Fibroblast of the aortic adventitia (primary cell): ENCODE measurements at regions not wholly inside any gene's neighbourhood (a gene's known extent, or its start where the extent isn't known, plus 50 kb on each side); places are given as distances from the start of the nearest gene placed in this dataset.

Source experiments
- DNase-seq: peaks from one replicate; pipeline ENCODE4 v3.0.0-alpha.2; 2010; ENCODE audit warnings: low read depth
- H3K4me3 ChIP-seq: 2 replicates; pipeline ENCODE4 v1.5.1; 2011; ENCODE audit warnings: low read depth, mild to moderate bottlenecking, control low read depth, low read length, moderate library complexity
- TF ChIP-seq, protein P1 (sequence below): IDR thresholded peaks from 2 replicates; pipeline ENCODE4 v1.5.1; 2011; ENCODE audit warnings: mild to moderate bottlenecking, low read length, control low read depth, inconsistent platforms; ENCODE audit not compliant: insufficient read depth

DNA sequence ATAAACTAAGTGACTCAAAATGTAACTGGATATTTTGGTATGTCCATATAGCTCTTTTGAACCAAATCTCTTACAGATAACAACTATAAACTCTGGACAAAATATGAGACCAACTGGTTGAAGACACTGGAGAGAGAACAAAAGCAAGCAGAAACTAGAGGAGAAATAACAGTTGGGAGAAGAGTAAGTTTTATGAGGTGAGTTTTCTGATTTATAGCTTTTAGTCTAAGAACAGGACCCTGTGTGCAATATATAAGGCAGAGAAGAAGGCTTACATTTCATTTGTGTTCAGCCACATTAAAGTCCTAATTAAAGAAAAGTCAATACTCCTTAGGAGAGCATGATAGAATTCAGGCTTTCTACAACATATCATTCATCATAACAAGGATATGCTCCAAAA lies 71.0 kb upstream of the AMOTL1 start:
- TF ChIP-seq, protein P1, sequence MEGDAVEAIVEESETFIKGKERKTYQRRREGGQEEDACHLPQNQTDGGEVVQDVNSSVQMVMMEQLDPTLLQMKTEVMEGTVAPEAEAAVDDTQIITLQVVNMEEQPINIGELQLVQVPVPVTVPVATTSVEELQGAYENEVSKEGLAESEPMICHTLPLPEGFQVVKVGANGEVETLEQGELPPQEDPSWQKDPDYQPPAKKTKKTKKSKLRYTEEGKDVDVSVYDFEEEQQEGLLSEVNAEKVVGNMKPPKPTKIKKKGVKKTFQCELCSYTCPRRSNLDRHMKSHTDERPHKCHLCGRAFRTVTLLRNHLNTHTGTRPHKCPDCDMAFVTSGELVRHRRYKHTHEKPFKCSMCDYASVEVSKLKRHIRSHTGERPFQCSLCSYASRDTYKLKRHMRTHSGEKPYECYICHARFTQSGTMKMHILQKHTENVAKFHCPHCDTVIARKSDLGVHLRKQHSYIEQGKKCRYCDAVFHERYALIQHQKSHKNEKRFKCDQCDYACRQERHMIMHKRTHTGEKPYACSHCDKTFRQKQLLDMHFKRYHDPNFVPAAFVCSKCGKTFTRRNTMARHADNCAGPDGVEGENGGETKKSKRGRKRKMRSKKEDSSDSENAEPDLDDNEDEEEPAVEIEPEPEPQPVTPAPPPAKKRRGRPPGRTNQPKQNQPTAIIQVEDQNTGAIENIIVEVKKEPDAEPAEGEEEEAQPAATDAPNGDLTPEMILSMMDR: no peak
- no peak overlapping the region for H3K4me3 ChIP-seq
- DNase-seq: no peak

DNA sequence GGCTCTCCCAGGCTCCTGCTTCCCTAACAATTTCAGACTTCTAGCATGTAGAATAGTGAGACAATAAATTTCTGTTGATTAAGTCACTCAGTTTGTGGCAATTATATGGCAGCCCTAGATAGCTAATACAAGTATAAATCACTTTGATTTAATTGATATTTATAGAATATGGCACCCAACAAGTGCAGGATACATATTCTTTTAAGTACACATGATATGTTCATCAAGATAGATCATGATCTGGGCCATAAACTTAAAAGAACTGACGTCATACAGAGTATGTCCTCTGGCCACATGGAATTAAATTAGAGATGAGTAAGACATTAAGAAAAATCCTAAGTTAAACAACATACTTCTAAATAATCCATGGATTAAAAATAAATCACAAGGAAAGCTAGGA lies 67.5 kb upstream of the AMOTL1 start:
- no peak for DNase-seq

DNA sequence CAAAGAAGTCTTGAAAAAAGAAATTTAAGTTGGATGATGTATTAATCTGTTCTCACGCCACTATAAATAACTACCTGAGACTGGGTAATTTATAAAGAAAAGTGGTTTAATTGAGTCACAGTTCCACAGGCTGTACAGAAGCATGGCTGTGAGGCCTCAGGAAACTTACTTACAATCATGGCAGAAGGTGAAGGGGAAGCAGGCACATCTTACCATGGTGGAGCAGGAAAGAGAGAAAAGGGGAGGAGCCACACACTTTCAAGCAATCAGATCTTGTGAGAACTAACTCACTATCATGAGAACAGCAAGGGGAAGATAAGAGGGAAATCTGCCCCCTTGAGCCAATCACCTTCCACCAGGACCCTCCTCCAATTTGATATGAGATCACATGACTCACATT lies 65.7 kb upstream of the AMOTL1 start:
- TF ChIP-seq, protein P1: no peak
- no peak for DNase-seq
- H3K4me3 ChIP-seq: no peak overlapping the region

More for the DNA sequence above, 67.5 kb upstream of the AMOTL1 start:
- no peak overlapping the region for H3K4me3 ChIP-seq
- TF ChIP-seq, protein P1: no peak

DNA sequence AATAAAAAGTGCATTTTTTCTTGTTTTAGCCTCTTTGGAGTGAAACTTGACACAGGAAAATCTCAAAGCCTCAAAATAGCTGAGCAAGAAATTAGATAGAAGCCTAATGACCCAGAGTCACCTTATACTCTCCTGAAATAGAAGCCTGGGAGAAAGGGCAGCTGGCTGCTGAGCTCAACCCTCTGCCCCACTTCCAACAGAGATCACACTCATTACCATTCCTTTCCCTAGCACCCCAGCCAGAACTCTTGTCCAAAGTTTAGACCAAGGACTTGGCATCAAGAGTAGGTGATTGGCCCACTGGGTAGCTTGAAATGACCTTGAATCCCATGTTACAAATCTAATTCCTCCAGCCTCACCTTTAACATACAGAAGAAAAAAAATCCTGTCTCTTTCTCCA lies 62.7 kb upstream of the AMOTL1 start:
- DNase-seq: no peak
- H3K4me3 ChIP-seq: no peak overlapping the region
- TF ChIP-seq, protein P1: no peak

GRCh38 chr11:94705891-94706615 lies 62.1 kb upstream of the AMOTL1 start:
- DNase-seq: peak; percentile 56
- no peak overlapping the region for H3K4me3 ChIP-seq
- TF ChIP-seq, protein P1: no peak

- DNase-seq: no peak
- no peak overlapping the region for H3K4me3 ChIP-seq
- TF ChIP-seq, protein P1: no peak
Observed at GRCh38 chr11:94708176-94708575, 60.0 kb upstream of the AMOTL1 start.

DNA sequence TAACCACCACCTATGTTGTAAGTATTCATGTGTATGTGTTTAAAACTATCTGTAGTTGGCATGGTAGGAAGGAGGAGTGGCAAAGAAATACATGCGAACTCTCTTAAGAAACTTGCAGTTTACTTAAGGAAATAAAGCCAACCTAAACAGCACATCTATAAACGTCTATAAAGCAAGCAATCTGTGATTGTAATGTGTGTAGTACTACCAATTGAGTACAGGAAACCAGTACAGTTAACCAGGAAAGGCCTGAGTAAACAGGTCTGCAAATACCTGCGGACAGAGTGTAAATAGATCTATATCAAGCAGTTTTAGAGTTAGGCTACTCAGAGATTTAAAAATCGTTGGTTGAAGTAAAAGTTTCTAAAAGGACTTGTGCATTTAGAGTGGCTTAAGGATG lies 59.5 kb upstream of the AMOTL1 start:
- no peak for DNase-seq
- TF ChIP-seq, protein P1: no peak
- H3K4me3 ChIP-seq: no peak overlapping the region
